Left lobe of liver (tissue), 2 donors: ENCODE measurements at regions not wholly inside any gene's neighbourhood (a gene's known extent, or its start where the extent isn't known, plus 50 kb on each side); places are given as distances from the start of the nearest gene placed in this dataset.
"Not testable (repeated sequence)": the region's sequence is repeated elsewhere in the genome, so short reads cannot be mapped to it uniquely, and the experiment has no call there.

ENCODE experiments used
- ATAC-seq: fragments of 200-7000 bp; cut with Tn5 transposase; one replicate; pipeline ENCODE4 v1.9.1; 2020; ENCODE audit warnings: mild to moderate bottlenecking, moderate library complexity
- DNase-seq: peaks from one replicate; pipeline ENCODE4 v3.0.0-alpha.2; 2020; ENCODE audit warnings: low spot score
- donor health status: DM: no; HTN: no; CAD: no; lungs with moderate emphysema.
- donor health status: DM: no; HTN: yes; CAD: no.

GRCh38 chr21:5101749-5102148 lies 5419.6 kb upstream of the TPTE start:
- ATAC-seq, result peak; percentile 41

GRCh38 chr21:5103880-5104561 lies 5417.4 kb upstream of the TPTE start:
- DNase-seq, result not testable (repeated sequence)
- peak; percentile 16 for ATAC-seq

More at GRCh38 chr21:5101749-5102148, 5419.6 kb upstream of the TPTE start:
- DNase-seq, result not testable (repeated sequence)

GRCh38 chr21:5104562-5104928 lies 5416.8 kb upstream of the TPTE start:
- not testable (repeated sequence) for ATAC-seq, DNase-seq

GRCh38 chr21:5105939-5106708 lies 5415.3 kb upstream of the TPTE start:
- not testable (repeated sequence) for DNase-seq, ATAC-seq

- peak; percentile 48 for ATAC-seq
- DNase-seq, result not testable (repeated sequence)
Measured at GRCh38 chr21:5106767-5107464, 5414.5 kb upstream of the TPTE start.

- not testable (repeated sequence) for DNase-seq
- peak; percentile 19 for ATAC-seq
Measured at GRCh38 chr21:5107637-5108036, 5413.7 kb upstream of the TPTE start.

GRCh38 chr21:5108048-5108775 lies 5413.2 kb upstream of the TPTE start:
- ATAC-seq, DNase-seq: not testable (repeated sequence)

GRCh38 chr21:5111197-5111596 lies 5410.2 kb upstream of the TPTE start:
- not testable (repeated sequence) for ATAC-seq, DNase-seq

- ATAC-seq, DNase-seq: not testable (repeated sequence)
Measured at GRCh38 chr21:5113092-5113491, 5408.3 kb upstream of the TPTE start.

GRCh38 chr21:5114468-5114867 lies 5406.9 kb upstream of the TPTE start:
- DNase-seq, result not testable (repeated sequence)
- peak; percentile 81 for ATAC-seq

GRCh38 chr21:5114893-5115645 lies 5406.3 kb upstream of the TPTE start:
- DNase-seq, result not testable (repeated sequence)
- peak; percentile 43 for ATAC-seq

- not testable (repeated sequence) for DNase-seq
- peak; percentile 31 for ATAC-seq
Measured at GRCh38 chr21:5115646-5116343, 5405.6 kb upstream of the TPTE start.

- not testable (repeated sequence) for ATAC-seq, DNase-seq
Measured at GRCh38 chr21:5116344-5117123, 5404.8 kb upstream of the TPTE start.

- DNase-seq, ATAC-seq: not testable (repeated sequence)
Measured at GRCh38 chr21:5117135-5117534, 5404.2 kb upstream of the TPTE start.

- ATAC-seq, DNase-seq: not testable (repeated sequence)
Measured at GRCh38 chr21:5117666-5118295, 5403.6 kb upstream of the TPTE start.

GRCh38 chr21:5118296-5118679 lies 5403.1 kb upstream of the TPTE start:
- DNase-seq, ATAC-seq: not testable (repeated sequence)

- DNase-seq, result not testable (repeated sequence)
Measured at GRCh38 chr21:5119179-5119578, 5402.2 kb upstream of the TPTE start.

GRCh38 chr21:5121399-5121798 lies 5400.0 kb upstream of the TPTE start:
- DNase-seq, ATAC-seq: not testable (repeated sequence)

More at GRCh38 chr21:5119179-5119578, 5402.2 kb upstream of the TPTE start:
- ATAC-seq, result not testable (repeated sequence)
